ENCODE measurements at regions not wholly inside any gene's neighbourhood (a gene's known extent, or its start where the extent isn't known, plus 50 kb on each side); places are given as distances from the start of the nearest gene placed in this dataset.

DNA sequence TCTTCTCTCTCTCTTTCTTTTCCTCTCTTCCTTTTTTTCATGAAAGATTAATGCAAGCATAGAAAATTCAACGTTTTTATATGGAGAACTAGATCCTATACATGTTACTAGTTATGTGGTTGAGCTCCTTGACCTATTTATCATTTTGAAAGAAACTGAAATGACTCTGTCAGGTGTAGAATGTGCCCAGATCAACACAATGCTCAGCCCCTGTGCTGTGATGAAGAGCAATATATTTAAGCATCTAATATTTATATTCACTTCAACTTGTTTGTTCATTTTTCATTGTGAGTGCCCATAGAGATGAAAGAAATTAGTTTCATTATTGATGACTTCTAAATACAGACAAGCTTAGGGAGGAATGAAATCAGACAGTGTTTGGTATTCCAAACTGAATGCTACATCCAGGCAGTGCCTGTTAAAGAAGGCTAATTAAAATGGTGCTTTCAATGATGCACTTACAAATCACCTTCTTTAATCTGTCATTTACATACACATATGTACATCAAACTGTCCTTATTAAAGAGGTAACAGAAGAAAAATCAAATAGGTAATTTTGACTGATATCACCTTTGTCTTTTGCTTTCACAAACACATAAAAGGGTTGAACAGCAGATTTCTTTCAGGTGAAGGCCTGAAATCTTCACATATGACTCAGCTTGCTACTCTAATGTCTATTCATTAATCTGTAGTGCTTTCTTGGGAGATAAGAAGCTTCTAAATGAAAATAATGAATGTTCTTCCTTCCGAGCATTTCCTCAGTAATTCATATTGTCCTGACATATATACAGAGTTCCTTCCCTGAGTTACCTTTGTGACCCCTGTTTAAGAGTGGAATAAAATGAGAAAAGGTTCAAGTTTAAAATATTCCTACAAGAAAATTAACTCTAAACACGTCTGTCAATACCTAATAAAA lies 915.9 kb downstream of the PDHA2 start:
- TF ChIP-seq, protein P1, sequence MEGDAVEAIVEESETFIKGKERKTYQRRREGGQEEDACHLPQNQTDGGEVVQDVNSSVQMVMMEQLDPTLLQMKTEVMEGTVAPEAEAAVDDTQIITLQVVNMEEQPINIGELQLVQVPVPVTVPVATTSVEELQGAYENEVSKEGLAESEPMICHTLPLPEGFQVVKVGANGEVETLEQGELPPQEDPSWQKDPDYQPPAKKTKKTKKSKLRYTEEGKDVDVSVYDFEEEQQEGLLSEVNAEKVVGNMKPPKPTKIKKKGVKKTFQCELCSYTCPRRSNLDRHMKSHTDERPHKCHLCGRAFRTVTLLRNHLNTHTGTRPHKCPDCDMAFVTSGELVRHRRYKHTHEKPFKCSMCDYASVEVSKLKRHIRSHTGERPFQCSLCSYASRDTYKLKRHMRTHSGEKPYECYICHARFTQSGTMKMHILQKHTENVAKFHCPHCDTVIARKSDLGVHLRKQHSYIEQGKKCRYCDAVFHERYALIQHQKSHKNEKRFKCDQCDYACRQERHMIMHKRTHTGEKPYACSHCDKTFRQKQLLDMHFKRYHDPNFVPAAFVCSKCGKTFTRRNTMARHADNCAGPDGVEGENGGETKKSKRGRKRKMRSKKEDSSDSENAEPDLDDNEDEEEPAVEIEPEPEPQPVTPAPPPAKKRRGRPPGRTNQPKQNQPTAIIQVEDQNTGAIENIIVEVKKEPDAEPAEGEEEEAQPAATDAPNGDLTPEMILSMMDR (IDR thresholded peaks at IDR 0.05; ENCODE audit: low read depth, low read length, missing control alignments) = no peak
- no peak for DNase-seq (ENCODE audit: low read depth)
- no peak overlapping the region for H3K4me3 ChIP-seq (ENCODE audit: low read depth, low read length)

DNA sequence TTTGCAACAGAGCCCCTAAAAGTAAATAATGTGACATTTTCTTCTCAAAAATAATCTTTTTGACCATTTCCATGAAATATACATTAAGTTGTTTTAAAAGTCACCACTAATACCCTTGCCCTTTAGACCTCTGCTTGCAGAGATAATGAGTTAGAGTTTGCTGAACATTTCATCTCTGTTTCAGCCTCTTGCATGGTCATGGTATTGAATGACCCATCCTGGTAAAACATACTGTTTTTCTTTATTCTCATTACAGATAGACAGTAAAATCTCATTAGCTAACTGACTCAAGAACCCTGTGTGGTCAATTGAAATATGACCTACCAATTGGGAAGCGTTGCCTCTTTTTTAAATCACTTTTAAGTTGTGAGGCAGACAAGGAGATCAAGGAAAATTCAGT lies 916.7 kb downstream of the PDHA2 start:
- DNase-seq (ENCODE audit: low read depth) = no peak
- H3K4me3 ChIP-seq (ENCODE audit: low read depth, low read length) = no peak overlapping the region
- TF ChIP-seq, protein P1 (IDR thresholded peaks at IDR 0.05; ENCODE audit: low read depth, low read length, missing control alignments) = no peak

DNA sequence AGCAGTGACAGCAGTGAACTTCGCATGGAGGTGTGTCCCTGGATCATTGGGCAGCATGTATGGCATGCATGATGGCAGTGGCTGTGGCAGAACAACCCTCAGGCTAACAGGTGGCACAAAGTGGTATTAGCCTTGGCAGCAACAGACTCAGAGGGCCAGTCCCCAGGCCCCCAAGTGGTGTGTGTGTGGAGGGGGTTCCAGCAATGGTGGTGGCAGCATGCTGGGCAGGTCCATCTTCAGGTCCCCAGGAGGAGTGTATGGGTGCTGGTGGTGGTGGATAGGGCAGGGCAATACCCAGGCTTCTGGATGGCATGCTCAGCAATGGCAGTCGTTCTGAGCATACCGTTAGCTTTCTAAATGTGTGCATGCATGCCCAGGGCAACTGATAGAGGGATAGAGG lies 923.7 kb downstream of the PDHA2 start:
- H3K4me3 ChIP-seq (ENCODE audit: low read depth, low read length) = no peak overlapping the region
- TF ChIP-seq, protein P1 (IDR thresholded peaks at IDR 0.05; ENCODE audit: low read depth, low read length, missing control alignments) = no peak
- no peak for DNase-seq (ENCODE audit: low read depth)

DNA sequence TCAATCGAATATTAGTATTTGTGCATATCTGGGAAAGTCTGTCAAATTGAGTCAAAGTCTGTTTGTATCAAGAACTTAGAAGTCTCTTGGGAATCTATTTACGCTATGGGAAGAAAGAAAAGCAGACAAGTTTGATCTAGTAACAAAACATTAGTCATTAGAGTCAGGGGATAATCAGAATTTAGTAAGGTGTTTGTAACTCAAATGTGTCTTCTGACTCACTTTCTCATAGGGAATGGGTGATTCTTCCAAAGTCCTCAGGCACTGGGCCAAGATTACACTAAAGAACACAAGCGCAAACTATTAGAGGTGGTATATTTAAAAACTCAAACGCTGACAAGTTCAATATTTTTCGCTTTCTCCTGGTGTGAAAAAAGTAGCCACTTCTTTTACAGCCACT lies 926.5 kb downstream of the PDHA2 start:
- TF ChIP-seq, protein P1 (IDR thresholded peaks at IDR 0.05; ENCODE audit: low read depth, low read length, missing control alignments) = no peak
- H3K4me3 ChIP-seq (ENCODE audit: low read depth, low read length) = no peak overlapping the region
- no peak for DNase-seq (ENCODE audit: low read depth)

DNA sequence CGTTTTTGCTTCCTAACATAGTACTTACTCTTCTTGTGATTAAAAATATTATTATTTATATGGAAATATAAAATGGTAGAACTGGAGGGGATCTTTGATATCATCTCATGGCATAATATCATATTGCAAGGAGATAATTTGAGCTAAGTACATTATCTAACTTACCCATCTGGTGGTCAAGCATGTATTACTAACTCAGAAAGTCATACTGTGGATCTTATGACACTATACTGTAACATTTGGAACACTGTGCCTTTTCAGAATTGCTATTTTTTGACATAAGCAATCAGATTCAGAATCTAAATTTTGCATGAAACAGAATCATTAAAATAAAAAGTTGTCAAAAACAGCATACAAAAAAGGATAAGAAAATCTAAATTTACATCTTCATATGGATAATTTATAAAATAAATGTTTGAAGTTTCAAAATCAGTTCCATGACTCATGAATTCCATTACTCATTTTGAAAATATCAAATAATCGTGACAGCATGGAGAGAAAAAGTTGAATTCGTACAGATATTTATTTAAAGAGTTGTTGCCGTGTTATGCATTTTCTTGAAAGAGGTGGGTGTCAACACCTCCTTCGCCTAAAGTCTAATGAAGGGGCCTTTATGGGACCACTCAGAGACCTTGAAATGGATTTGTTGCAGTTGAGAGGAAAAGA lies 928.1 kb downstream of the PDHA2 start:
- no peak for DNase-seq (ENCODE audit: low read depth)

DNA sequence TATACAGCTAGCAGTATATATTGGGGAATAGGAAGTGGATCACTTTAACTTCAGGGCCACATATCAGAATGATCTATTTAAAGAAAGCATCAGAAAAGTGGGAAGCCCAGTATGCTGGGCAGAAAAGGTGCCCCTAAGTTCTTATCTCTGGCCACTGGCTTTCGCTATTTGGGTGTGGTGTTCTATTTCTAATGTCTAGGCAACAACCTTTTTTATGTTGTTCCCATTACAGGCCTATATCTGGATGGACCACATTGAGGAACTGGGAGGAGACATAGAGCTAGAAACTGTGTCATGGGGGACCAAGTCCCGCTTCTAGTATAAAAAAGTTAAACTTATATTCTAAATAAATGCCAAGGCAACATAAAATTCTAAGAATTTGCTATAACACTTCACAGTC lies 935.6 kb downstream of the PDHA2 start:
- no peak for DNase-seq (ENCODE audit: low read depth)
- no peak overlapping the region for H3K4me3 ChIP-seq (ENCODE audit: low read depth, low read length)
- TF ChIP-seq, protein P1 (IDR thresholded peaks at IDR 0.05; ENCODE audit: low read depth, low read length, missing control alignments) = no peak

More for the DNA sequence above, 928.1 kb downstream of the PDHA2 start:
- no peak overlapping the region for H3K4me3 ChIP-seq (ENCODE audit: low read depth, low read length)
- TF ChIP-seq, protein P1 (IDR thresholded peaks at IDR 0.05; ENCODE audit: low read depth, low read length, missing control alignments) = no peak

Data from GM12864 (cell line).